Parathyroid adenoma (tissue), 2 donors: ENCODE measurements at regions not wholly inside any gene's neighbourhood (a gene's known extent, or its start where the extent isn't known, plus 50 kb on each side); places are given as distances from the start of the nearest gene placed in this dataset.

ENCODE experiments used
- H2AFZ ChIP-seq: fragments of 300-600 bp; sonication (generic); one replicate; pipeline ENCODE4 v1.7.0; 2017; ENCODE audit warnings: antibody characterized with exemption, mild to moderate bottlenecking
- H3K27ac ChIP-seq: fragments of 300-600 bp; sonication (generic); one replicate; pipeline ENCODE4 v1.7.0; 2017
- H3K27me3 ChIP-seq: fragments of 300-600 bp; sonication (generic); one replicate; pipeline ENCODE4 v1.7.0; 2017; ENCODE audit warnings: low read length; ENCODE audit not compliant: control insufficient read depth, insufficient read depth
- H3K36me3 ChIP-seq: fragments of 300-600 bp; sonication (generic); one replicate; pipeline ENCODE4 v1.7.0; 2017; ENCODE audit warnings: low read length; ENCODE audit not compliant: control insufficient read depth, insufficient read depth
- H3K4me1 ChIP-seq: fragments of 300-600 bp; sonication (generic); one replicate; pipeline ENCODE4 v1.7.0; 2017; ENCODE audit warnings: control low read depth
- H3K4me2 ChIP-seq: fragments of 300-600 bp; sonication (generic); one replicate; pipeline ENCODE4 v1.7.0; 2017; ENCODE audit warnings: low read length
- H3K4me3 ChIP-seq: fragments of 300-600 bp; sonication (generic); one replicate; pipeline ENCODE4 v1.7.0; 2017; ENCODE audit warnings: low read depth, low read length
- H3K79me2 ChIP-seq: fragments of 300-600 bp; sonication (generic); one replicate; pipeline ENCODE4 v1.7.0; 2017; ENCODE audit warnings: control low read depth
- H3K9ac ChIP-seq: fragments of 300-600 bp; sonication (generic); one replicate; pipeline ENCODE4 v1.7.0; 2017; ENCODE audit warnings: mild to moderate bottlenecking
- H3K9me3 ChIP-seq: fragments of 300-600 bp; sonication (generic); one replicate; pipeline ENCODE4 v1.7.0; 2017; ENCODE audit warnings: low read length; ENCODE audit not compliant: control insufficient read depth
- CTCF ChIP-seq: fragments of 300-600 bp; sonication (generic); IDR thresholded peaks from one replicate; pipeline ENCODE4 v1.7.0; 2017; ENCODE audit warnings: antibody characterized with exemption, mild to moderate bottlenecking
- donor health status: primary hyperparathyroidism.

- Histone ChIP-seq H3K79me2 (no peaks in the 10 kb centered on the region), H3K9me3 (no peaks in the 10 kb centered on the region), H3K4me3 (no peak overlapping the region), H3K9ac (no peak overlapping the region), H3K4me1 (no peaks in the 10 kb centered on the region), H3K27me3 (no peaks in the 10 kb centered on the region), H2AFZ (no peak overlapping the region), H3K36me3 (no peaks in the 10 kb centered on the region), H3K27ac (no peak overlapping the region), H3K4me2 (no peak overlapping the region)
- TF ChIP-seq CTCF, result no peak
These were observed 407.6 kb downstream of the PTPRU start for GRCh38 chr1:29643838-29644440.

GRCh38 chr1:29643281-29643680 lies 407.0 kb downstream of the PTPRU start:
- Histone ChIP-seq H3K4me1 (no peaks in the 10 kb centered on the region), H3K4me3 (no peak overlapping the region), H3K36me3 (no peaks in the 10 kb centered on the region), H3K9me3 (no peaks in the 10 kb centered on the region), H3K9ac (no peak overlapping the region), H2AFZ (no peak overlapping the region), H3K79me2 (no peaks in the 10 kb centered on the region), H3K27me3 (no peaks in the 10 kb centered on the region), H3K4me2 (no peak overlapping the region), H3K27ac (no peak overlapping the region)
- no peak for TF ChIP-seq CTCF

- no peaks in the 10 kb centered on the region for H3K27me3 ChIP-seq
- H3K4me3 ChIP-seq, result no peak overlapping the region
- H3K4me2 ChIP-seq, result no peak overlapping the region
- no peak overlapping the region for H3K9ac ChIP-seq
- TF ChIP-seq CTCF, result no peak
- no peaks in the 10 kb centered on the region for H3K9me3 ChIP-seq
- H2AFZ ChIP-seq, result no peak overlapping the region
- H3K79me2 ChIP-seq, result no peaks in the 10 kb centered on the region
- no peak overlapping the region for H3K27ac ChIP-seq
- H3K4me1 ChIP-seq, result no peaks in the 10 kb centered on the region
- H3K36me3 ChIP-seq, result no peaks in the 10 kb centered on the region
These were observed 406.2 kb downstream of the PTPRU start for GRCh38 chr1:29642519-29642918.

- Histone ChIP-seq H3K9ac (no peak overlapping the region), H3K27me3 (no peaks in the 10 kb centered on the region), H3K36me3 (no peaks in the 10 kb centered on the region), H3K4me1 (no peaks in the 10 kb centered on the region), H2AFZ (no peak overlapping the region), H3K27ac (no peak overlapping the region), H3K4me3 (no peak overlapping the region), H3K4me2 (no peak overlapping the region), H3K9me3 (no peaks in the 10 kb centered on the region), H3K79me2 (no peaks in the 10 kb centered on the region)
- no peak for TF ChIP-seq CTCF
These were observed 405.6 kb downstream of the PTPRU start for GRCh38 chr1:29641921-29642320.

- no peaks in the 10 kb centered on the region for H3K27me3 ChIP-seq
- no peak overlapping the region for H2AFZ ChIP-seq
- no peak overlapping the region for H3K4me3 ChIP-seq
- H3K79me2 ChIP-seq, result no peaks in the 10 kb centered on the region
- no peak for TF ChIP-seq CTCF
- no peak overlapping the region for H3K9ac ChIP-seq
- no peak overlapping the region for H3K27ac ChIP-seq
- H3K36me3 ChIP-seq, result no peaks in the 10 kb centered on the region
- H3K9me3 ChIP-seq, result no peaks in the 10 kb centered on the region
- H3K4me2 ChIP-seq, result no peak overlapping the region
- no peaks in the 10 kb centered on the region for H3K4me1 ChIP-seq
These were observed 404.1 kb downstream of the PTPRU start for GRCh38 chr1:29640428-29640785.
